Activated naive CD4-positive, alpha-beta T cell (primary cell): ENCODE measurements at regions not wholly inside any gene's neighbourhood (a gene's known extent, or its start where the extent isn't known, plus 50 kb on each side); places are given as distances from the start of the nearest gene placed in this dataset.

Source experiments
- DNase-seq, 4 experiments: peaks; one replicate each; lab custom pipeline; 2025; lab: John Stamatoyannopoulos, UW

GRCh38 chr13:44277459-44277858 is 96.2 kb upstream of the SERP2 start:
- DNase-seq: no peak

DNA sequence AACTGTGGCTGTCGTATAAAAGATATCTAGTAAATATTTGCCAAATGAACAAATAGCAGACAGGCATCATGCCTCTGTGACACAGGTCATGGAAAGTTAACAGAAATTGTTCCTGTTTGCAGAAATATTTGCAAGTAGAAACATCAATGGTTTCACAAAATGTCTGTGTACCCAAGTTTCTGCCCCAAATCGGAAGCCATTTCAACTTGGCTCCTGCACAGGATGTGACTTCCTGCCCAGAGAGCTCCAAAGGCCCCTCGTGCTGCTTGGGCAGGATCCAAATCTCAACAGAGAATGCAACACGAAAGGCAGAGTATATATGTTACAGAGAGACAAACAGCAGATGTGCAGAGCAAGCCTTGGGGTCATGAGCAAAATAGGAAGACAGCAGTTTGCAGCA is 95.5 kb upstream of the SERP2 start:
- DNase-seq: no peak

DNA sequence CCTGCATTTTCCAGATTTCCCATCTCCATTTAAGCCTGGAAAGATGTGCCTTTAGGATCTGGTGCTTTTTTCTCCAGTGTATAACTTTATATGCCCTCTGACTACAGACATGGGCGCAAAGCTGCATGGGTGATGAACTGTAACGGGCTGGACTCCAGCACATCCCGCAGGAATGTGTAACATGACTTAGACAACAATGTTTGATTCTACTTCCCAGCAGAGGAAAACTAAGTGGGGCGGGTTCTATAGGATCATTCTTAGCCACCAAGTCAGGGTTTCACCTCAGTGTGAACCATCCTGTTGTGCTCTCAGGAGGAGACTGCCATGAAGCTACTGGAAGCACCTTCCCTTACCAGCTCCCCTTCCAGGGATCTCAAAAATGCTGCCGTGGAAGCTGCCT is 93.2 kb upstream of the SERP2 start:
- DNase-seq: no peak

DNA sequence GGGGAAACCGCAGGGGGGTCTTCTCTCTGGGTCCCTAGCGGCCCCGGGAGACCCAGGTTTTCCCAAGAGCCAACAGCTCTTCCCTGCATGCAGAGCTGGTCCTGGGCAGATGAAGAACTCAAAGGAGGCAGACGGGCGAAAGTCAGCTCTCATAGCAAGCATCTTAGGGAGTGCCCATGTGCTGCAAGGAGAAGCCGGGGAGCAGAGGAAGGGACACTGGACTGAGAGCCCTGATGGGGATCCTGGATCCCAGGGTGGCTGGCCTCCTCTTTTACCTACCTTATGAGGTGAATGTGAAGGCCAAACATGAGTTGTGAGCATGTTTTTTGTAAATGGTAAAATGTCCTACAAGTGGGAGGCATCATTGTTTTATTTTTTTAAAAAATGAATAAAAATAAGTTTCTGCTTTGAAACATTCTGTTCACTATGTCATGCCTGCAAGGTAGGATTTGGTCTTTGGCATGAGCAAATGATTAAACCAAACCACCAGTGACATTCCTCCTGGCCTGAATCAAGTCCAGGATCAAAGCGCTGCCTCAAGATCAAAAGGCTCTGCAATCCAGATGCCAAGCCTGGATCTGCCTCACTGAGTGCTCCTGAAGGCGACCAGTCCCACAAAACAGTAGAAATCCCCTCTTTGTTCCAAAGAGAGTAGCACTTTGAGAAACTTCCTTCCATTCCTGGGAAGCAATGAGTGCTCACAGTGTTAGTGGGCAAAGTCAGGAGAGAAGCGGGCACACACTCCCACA is 92.2 kb upstream of the SERP2 start:
- no peak for DNase-seq

GRCh38 chr13:44283600-44283999 is 90.0 kb upstream of the SERP2 start:
- DNase-seq: no peak

GRCh38 chr13:44287958-44288357 is 85.7 kb upstream of the SERP2 start:
- DNase-seq: no peak

- DNase-seq: no peak
Observed at GRCh38 chr13:44292545-44292944, 81.1 kb upstream of the SERP2 start.

DNA sequence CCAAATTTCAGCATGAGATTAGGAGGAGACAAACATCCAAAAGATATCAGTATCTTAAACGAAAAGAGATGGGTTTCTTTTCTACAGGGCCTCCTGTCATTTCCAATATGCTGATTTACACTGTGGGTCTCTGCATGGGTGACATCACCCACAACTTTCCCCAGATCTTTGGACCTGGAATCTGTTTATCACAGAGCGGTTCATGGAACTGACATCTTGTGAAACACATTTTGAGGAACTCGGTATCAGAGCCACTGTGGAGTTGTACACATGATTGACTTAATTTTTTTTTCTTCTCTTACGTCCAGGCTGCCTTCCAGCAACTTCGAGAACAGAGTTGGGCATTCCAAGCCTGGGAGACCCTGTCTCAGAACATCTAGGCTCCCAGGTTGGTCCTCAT is 80.2 kb upstream of the SERP2 start:
- DNase-seq: no peak

DNA sequence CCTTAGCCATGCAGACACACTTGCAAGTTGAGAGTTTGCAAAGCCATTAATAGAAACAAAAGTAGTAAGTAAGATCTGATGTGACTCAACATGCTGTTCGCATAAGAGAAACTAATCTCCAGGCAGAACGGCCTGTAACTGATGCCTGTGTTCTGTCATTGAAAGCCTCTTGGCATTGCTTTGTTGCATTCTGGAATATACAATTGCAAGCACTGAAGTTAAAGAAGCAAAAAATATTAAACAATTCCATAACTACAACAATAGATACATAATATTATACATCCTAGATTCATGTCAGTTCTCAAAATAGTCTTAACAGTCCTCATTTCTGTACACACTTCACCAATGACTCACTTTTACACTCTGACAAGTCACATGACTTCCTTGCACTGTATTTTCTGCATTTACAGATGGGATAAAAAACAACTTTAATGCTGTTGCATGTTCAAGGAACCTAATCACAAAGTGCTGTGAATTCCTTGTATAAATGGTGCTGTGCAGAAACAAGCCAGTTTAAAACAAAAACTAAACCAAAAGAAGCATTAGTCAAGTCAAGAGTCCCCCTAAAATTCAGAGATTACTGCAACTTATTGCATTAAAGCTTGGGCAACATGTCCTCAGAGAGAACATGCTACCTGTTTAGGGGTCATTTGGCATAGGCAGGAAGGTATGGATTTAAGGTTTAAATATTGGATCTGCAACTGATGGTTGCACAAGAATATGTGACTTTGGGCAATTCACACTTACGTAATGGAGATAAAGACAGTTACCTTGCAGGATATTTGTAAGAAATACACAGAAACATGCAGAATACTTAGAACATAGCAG is 79.5 kb upstream of the SERP2 start:
- no peak for DNase-seq

DNA sequence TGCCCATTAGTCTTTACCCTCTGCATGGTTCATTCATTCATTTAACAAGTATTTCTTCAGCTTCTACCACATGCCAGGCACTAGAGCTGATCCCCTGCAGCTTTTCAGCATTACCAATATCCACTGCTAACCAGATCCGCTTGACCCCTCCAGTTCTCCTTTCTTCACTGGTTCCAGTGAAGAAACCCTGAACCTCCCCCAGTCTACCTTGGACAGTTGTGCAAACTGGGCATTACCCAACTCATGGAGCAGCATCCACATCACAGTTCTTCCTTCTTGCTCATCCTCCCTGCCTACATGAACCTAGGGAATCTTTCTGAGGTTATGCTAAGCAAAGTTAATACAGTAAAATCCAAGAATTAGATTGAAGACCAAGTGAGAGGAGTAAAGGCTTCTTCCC is 78.7 kb upstream of the SERP2 start:
- no peak for DNase-seq

DNA sequence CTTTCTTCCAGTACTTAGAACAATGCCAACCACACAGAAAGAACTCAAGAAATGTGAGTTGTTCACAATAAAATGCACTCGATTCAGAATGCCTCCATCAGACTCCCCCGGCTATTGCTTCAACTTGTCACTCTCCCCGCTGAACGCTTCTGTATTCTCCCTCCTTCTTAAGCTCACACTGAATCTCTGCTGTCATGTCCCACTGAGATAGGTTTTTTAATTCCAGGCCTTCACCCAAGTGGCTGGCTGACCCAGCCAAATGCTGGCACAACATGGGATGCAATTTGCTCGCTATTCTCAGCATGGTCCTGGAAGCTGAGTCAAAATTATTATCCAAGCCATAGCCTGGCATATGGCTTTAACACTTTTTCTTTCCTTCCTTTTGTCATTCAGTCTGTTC is 76.8 kb upstream of the SERP2 start:
- no peak for DNase-seq

DNA sequence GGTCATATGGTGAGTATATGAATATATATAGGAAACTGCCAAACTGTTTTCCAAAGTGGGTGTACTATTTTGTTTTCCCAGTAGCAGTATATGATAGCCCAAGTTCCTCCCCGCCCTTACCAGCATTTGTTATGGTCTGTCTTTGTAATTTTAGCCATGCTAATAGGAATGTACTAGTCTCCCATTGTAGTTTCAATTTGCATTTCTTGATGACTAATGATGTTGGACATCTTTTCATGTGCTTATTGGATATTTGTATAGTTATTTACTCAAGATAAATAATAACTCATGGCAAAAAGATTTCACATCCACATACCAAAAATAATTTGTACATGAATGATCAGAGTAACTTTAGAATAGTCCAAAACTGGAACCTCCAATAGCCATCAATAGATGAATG is 75.3 kb upstream of the SERP2 start:
- no peak for DNase-seq

DNA sequence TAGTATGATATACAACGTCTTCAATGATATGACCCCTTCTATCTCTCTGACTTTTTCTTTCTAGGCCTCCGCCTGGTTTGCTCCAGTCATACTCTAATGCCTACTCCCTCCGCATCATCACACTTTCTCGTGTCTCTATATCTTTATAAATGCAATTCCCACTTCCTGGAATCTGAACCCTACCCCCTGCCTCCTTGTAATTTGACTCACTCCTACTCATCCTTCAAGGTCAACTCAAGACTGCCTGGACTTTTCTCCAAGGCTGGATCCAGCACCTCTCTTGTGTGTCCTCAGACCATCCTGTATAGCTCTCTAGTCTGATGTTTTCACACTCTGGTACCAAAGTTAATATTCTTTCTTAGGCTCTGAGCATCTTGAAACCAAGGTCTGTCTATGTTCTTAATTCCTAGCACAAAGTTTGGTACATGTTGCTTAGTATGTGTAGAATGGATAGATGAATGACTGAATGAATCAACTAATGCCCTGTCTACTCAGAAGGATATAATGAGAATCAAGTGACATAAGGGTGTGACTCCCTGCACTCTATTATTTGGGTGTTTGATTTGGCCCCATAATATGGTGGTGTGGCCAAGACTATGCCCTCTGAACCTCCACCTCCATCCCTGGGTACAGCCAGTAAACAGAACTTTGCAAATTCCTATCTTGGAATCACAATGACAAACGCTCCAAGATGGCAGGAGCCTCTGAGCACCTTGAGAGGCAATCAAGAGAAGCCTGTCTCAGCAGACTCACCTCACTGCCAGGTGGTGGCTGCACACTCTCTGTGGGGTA is 74.3 kb upstream of the SERP2 start:
- no peak for DNase-seq

DNA sequence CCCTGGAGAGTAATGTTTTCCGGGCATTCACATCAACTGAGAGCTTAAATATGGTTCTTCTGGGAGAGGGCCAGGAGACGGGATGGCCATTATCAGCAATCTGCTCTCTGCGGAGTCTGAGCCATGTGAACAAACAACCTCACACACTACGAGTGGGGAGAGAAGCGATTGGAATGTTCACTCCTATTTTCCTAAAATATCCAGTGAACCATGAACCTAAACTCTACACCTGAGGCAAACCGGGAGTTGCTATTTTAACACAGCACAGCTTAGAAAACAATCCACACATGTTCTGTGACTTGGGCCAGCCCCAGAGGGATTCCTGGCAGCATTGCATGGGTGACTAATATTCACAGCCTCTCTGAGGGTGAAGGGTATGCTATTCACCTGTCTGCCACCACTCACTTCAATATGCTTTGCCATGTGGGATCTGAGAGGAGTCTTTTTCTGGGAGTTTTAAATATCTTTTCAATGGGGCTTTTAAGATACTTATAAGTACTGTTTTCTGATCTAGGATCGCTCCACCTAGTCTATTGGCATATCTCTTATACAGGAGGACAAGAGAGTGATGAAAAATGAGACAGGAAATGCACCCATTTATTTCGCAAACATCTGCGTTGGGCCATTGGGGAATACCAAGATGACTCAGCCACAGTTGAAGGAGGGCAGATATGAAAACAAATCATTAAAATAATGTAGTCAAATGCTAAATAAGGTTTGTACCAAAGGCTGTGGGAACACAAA is 72.6 kb upstream of the SERP2 start:
- no peak for DNase-seq

DNA sequence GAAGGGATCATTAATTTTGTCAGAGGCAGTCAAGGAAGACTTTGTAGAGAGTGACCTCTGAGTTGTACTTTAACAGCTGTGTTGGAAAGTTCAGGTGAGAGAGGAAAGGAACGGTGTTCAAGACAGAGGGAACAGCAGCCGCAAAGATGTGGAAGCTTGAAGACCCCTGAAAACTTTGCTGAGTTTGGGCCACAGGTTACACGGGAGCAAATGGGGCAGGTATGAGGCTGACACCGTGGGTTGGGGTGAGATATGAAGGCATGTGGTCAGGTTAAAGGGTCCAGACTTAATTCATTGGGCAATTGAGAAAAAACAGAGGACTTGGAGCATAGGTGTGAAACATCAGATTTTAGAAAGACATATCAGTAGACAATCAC is 72.0 kb upstream of the SERP2 start:
- no peak for DNase-seq

- DNase-seq: no peak
Observed at GRCh38 chr13:44302233-44302632, 71.4 kb upstream of the SERP2 start.

GRCh38 chr13:44302940-44303575 is 70.6 kb upstream of the SERP2 start:
- DNase-seq: no peak

DNA sequence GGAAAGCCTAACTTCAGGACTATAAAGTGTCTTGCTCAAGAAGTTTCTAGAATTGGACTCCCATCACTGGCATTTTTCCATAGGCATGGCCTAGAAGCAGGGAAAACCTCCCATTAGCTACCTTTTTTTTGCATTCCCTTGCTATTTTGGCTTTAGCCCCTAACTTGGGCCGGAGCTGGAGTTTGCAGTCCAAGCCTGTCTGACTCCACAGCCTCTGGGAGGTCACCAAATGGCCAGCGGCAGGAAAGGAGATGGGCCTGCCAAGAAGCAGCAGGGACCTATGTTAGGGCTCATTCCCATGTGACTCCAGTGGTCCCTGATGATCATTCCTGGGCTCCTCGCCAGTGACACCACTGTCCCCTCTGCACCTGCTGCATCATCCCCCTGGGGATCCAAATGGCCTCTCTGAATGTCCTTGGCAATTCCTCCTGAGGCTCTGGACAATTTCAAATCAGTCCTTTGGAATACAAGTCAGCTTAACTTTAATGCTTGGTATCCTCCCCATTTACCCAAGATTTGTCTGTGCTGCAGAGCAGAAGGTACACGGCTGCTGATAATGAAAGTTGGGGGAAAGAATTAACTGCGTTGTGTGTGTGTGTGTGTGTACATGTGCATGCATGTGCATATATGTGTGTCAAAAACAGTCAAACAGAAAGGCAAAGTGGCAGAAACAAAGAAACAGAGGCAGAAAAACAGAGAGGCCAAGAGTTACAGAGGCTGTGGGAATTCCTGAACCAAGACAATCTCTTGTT is 69.8 kb upstream of the SERP2 start:
- DNase-seq: no peak

DNA sequence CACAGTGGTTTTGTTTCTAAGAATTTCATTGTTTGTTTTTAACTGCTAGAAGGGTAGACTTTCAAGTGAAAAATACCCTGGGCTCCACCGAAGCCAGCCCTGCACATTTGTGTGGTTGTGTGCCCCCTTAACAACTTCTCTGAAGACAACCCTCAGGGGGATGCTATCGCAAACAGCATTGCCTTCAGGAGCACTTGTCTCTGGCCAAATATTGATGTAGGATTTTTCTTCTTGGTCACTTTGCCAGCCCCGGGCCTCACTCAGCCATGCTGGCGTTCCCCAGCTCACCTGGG is 69.2 kb upstream of the SERP2 start:
- DNase-seq: no peak

- no peak for DNase-seq
Observed at GRCh38 chr13:44305286-44305685, 68.3 kb upstream of the SERP2 start.

DNA sequence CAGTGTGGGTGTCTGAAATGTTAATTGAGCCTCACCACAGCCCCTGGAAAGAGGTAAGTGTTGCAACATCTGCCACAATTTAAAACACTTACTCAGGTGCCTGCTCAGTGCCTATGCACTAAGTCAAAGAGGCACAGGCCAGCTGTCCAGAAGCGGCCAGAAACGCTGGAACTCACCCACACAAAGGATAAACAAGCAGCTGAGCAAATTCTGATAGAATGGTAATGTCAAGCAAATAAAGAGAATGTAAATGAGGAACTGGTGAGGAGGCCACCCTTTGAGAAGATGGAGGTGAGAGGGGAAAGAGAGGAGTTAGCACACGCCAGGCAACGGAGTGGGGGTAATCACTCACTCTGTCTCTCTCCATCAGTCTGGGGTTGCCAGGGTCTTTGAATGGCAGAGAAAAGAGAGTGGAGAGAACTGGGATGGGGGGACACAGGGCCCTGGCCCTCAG is 67.7 kb upstream of the SERP2 start:
- DNase-seq: no peak
